Thyroid gland (tissue), 4 donors: ENCODE measurements at regions not wholly inside any gene's neighbourhood (a gene's known extent, or its start where the extent isn't known, plus 50 kb on each side); places are given as distances from the start of the nearest gene placed in this dataset.

ENCODE experiments used
- POLR2A ChIP-seq, 2 donors: fragments of 450-650 bp; IDR thresholded peaks; one replicate each; pipeline ENCODE4 v1.6.1; 2017; ENCODE audit warnings: antibody characterized with exemption in 2 of 2, mild to moderate bottlenecking in 2 of 2, moderate library complexity in 1 of 2
- TF ChIP-seq, protein P1 (sequence below), 6 experiments: fragments of 200-600 bp in 3 of 6; fragments of 450-650 bp in 3 of 6; sonication (generic) in 3 of 6; IDR thresholded peaks; one replicate each; pipeline ENCODE4 v1.5.1; 2016 to 2019; ENCODE audit warnings: antibody characterized with exemption in 6 of 6, mild to moderate bottlenecking in 2 of 6, inconsistent platforms in 1 of 6, moderate library complexity in 1 of 6

DNA sequence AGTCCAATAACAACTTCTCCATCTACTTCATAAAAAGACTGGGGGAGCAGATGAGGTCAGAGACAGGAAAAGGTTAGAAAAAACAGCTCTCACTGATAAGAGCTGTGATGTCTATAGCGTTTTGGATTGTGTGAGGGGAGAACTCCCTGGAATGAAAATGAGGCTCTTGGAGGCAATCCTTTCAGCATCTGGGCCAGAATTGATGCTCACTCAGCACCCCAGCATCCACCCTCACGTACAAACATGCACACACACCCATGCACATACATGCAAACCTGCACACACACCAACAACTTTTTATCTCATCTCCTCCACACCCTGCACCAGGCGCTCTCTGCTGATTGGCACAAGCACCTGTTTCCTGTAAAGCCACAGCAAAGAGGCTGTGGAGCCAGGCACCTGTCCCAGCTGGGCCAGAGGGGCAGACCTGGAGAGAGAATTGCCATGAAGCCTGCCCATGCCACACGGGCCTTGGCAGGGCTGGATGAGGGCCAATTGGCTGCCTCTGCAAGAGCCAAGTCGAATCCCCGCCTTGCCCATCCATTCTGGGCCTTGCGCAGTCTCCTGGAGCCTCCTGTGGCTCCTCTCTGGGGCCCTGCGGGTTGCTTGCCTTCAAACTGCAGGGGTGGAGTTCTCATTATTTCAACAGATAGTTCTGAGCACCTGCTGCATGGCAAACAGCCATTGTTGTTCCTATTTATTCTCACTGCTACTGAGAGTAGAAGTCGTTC is 53.1 kb downstream of the SYNE3 start:
- TF ChIP-seq, protein P1, sequence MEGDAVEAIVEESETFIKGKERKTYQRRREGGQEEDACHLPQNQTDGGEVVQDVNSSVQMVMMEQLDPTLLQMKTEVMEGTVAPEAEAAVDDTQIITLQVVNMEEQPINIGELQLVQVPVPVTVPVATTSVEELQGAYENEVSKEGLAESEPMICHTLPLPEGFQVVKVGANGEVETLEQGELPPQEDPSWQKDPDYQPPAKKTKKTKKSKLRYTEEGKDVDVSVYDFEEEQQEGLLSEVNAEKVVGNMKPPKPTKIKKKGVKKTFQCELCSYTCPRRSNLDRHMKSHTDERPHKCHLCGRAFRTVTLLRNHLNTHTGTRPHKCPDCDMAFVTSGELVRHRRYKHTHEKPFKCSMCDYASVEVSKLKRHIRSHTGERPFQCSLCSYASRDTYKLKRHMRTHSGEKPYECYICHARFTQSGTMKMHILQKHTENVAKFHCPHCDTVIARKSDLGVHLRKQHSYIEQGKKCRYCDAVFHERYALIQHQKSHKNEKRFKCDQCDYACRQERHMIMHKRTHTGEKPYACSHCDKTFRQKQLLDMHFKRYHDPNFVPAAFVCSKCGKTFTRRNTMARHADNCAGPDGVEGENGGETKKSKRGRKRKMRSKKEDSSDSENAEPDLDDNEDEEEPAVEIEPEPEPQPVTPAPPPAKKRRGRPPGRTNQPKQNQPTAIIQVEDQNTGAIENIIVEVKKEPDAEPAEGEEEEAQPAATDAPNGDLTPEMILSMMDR (IDR thresholded peaks at IDR 0.05) = no peak
- no peak for TF ChIP-seq POLR2A (IDR thresholded peaks at IDR 0.05)
